ENCODE measurements at regions not wholly inside any gene's neighbourhood (a gene's known extent, or its start where the extent isn't known, plus 50 kb on each side); places are given as distances from the start of the nearest gene placed in this dataset.

- TF ChIP-seq GATA2 (IDR thresholded peaks at IDR 0.05; ENCODE audit: low read depth, low read length) (no peak), GATA3 (IDR thresholded peaks at IDR 0.05; ENCODE audit: low read depth, low read length) (no peak)
Observed at GRCh38 chr12:125579916-125580315, 514.7 kb downstream of the AACS start.

All from SH-SY5Y (cell line).